Heart left ventricle (tissue), 13 donors: ENCODE measurements at regions not wholly inside any gene's neighbourhood (a gene's known extent, or its start where the extent isn't known, plus 50 kb on each side); places are given as distances from the start of the nearest gene placed in this dataset.

Source experiments
- POLR2A ChIP-seq, 2 donors: fragments of 450-650 bp; IDR thresholded peaks; one replicate each; pipeline ENCODE4 v1.6.1; 2017; ENCODE audit warnings: antibody characterized with exemption in 2 of 2, mild to moderate bottlenecking in 2 of 2, moderate library complexity in 2 of 2
- TF ChIP-seq, protein P1 (sequence below), 12 donors: fragments of 200-600 bp; sonication (generic) in 4 of 12; IDR thresholded peaks; one replicate each; pipeline versions ENCODE4 v1.5.0 to v1.8.0; 2018 to 2022; ENCODE audit warnings: antibody characterized with exemption in 12 of 12, mild to moderate bottlenecking in 5 of 12
- donor health status: ischemic (EF 13 %, LVEDD 7.1; RV severe dilation, severe dysfunction).
- donor health status: DM: no; HTN: yes; CAD: no.
- donor health status: DM: no; HTN: no; CAD: no.
- donor health status: ischemic (EF 25% LVEDD 6.9; RV normal size, moderate dysfunction).
- donor health status: ischemic (EF 25% LVEDD 5.7; RV mildly dilated, moderate dysfunction).
- donor health status: ischemic (EF 35%, LVEDD 5.7; RV mildly dilated, moderate dysfunction).
- donor health status: nonischemic (EF 11% LVEDD 7.7; RV severe dilation, severe dysfunction).
- donor health status: DM: yes; HTN: yes; CAD: no.
- donor health status: PGD.
- donor health status: ischemic (EF 29% LVEDD 5.4; RV normal size, mild dysfunction).
- donor health status: nonischemic (EF 23%, LVEDD 6.1; RV moderate dilation, normal function).

DNA sequence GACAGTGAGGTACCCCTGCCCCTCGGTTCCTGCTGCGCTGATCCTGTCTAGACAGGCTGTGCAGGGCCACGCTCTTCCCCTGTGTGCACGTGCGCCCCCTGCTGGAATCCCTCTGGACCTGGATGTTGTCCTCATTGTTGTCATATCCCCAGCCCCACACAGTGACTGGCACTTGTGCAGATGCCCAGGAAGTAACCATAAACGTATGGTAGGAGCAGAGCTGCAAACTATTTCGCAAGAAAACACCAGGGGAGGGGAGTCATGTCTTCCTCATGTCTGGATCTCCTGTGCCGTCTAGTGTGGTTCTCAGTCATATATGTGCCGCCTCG is 114.7 kb downstream of the CRYBB2 start:
- TF ChIP-seq, protein P1, sequence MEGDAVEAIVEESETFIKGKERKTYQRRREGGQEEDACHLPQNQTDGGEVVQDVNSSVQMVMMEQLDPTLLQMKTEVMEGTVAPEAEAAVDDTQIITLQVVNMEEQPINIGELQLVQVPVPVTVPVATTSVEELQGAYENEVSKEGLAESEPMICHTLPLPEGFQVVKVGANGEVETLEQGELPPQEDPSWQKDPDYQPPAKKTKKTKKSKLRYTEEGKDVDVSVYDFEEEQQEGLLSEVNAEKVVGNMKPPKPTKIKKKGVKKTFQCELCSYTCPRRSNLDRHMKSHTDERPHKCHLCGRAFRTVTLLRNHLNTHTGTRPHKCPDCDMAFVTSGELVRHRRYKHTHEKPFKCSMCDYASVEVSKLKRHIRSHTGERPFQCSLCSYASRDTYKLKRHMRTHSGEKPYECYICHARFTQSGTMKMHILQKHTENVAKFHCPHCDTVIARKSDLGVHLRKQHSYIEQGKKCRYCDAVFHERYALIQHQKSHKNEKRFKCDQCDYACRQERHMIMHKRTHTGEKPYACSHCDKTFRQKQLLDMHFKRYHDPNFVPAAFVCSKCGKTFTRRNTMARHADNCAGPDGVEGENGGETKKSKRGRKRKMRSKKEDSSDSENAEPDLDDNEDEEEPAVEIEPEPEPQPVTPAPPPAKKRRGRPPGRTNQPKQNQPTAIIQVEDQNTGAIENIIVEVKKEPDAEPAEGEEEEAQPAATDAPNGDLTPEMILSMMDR (IDR thresholded peaks at IDR 0.05) = peak; percentile 31 to 81 (median 49)
- no peak for TF ChIP-seq POLR2A (IDR thresholded peaks at IDR 0.05)
